ENCODE measurements at regions not wholly inside any gene's neighbourhood (a gene's known extent, or its start where the extent isn't known, plus 50 kb on each side); places are given as distances from the start of the nearest gene placed in this dataset.
"Not testable (repeated sequence)": the region's sequence is repeated elsewhere in the genome, so short reads cannot be mapped to it uniquely, and the experiment has no call there.

- Mint-ChIP-seq H3K27me3 (no peaks in the 10 kb centered on the region), H3K36me3 (ENCODE audit: low read depth) (no peaks in the 10 kb centered on the region), H3K4me1 (peaks cover 12% of the 10 kb centered on the region), H3K27ac (no peak overlapping the region), H3K4me3 (no peak overlapping the region), H3K9me3 (ENCODE audit: low read depth) (no peaks in the 10 kb centered on the region)
- no peak for ATAC-seq
- POLR2A ChIA-PET: no interaction called here
- CTCF ChIA-PET: interaction anchor here (0.8 to 1.5 kb wide), 2 partner anchors 15 to 105 kb away, joined by 3 read pairs; no protein-coding TSS in a partner anchor
- intact Hi-C loops (cut with DNase I, micrococcal nuclease): no loop called here
- DNase-seq: no peak
Observed at GRCh38 chr3:106139826-106140225, 271.0 kb upstream of the CBLB start.

- H3K4me3 Mint-ChIP-seq: no peak overlapping the region
- ChIA-PET POLR2A (no interaction called here), CTCF (interaction anchor here (0.9 kb wide), 1 partner anchor 19 kb away, joined by 3 read pairs; no protein-coding TSS in a partner anchor)
- peaks cover 2% of the 10 kb centered on the region for H3K9me3 Mint-ChIP-seq (ENCODE audit: low read depth)
- ATAC-seq (no peak), DNase-seq (no peak)
- intact Hi-C loops (cut with DNase I, micrococcal nuclease): no loop called here
- H3K4me1 Mint-ChIP-seq: peaks cover 12% of the 10 kb centered on the region
- no peak overlapping the region for H3K27ac Mint-ChIP-seq
- H3K27me3 Mint-ChIP-seq: no peaks in the 10 kb centered on the region
- H3K36me3 Mint-ChIP-seq (ENCODE audit: low read depth): no peaks in the 10 kb centered on the region
Observed at GRCh38 chr3:106140431-106140830, 271.6 kb upstream of the CBLB start.

GRCh38 chr3:106144030-106144429, 275.2 kb upstream of the CBLB start:
- ChIA-PET POLR2A (interaction anchor here (0.6 kb wide), 1 partner anchor 10 kb away, joined by 5 read pairs; no protein-coding TSS in a partner anchor), CTCF (no interaction called here)
- ATAC-seq: no peak
- Mint-ChIP-seq H3K27ac (no peak overlapping the region), H3K4me1 (peaks cover 9% of the 10 kb centered on the region), H3K9me3 (ENCODE audit: low read depth) (peaks cover 21% of the 10 kb centered on the region), H3K36me3 (ENCODE audit: low read depth) (peaks cover 4% of the 10 kb centered on the region), H3K4me3 (no peak overlapping the region), H3K27me3 (no peaks in the 10 kb centered on the region)
- intact Hi-C loops (cut with DNase I, micrococcal nuclease): no loop called here
- DNase-seq: no peak

- ATAC-seq; H3K4me1 Mint-ChIP-seq; H3K27ac Mint-ChIP-seq; H3K36me3 Mint-ChIP-seq (ENCODE audit: low read depth); intact Hi-C loops (cut with DNase I, micrococcal nuclease); DNase-seq; H3K27me3 Mint-ChIP-seq; H3K4me3 Mint-ChIP-seq; POLR2A ChIA-PET: not testable (repeated sequence)
- H3K9me3 Mint-ChIP-seq (ENCODE audit: low read depth): peaks cover 25% of the 10 kb centered on the region
- CTCF ChIA-PET: interaction anchor here (0.5 kb wide), 1 partner anchor 215 kb away, joined by 3 read pairs; no protein-coding TSS in a partner anchor
Observed at GRCh38 chr3:106148440-106149082, 279.7 kb upstream of the CBLB start.

GRCh38 chr3:106157411-106157810, 288.6 kb upstream of the CBLB start:
- Mint-ChIP-seq H3K36me3 (ENCODE audit: low read depth) (no peaks in the 10 kb centered on the region), H3K4me3 (no peak overlapping the region), H3K4me1 (no peaks in the 10 kb centered on the region), H3K27me3 (no peaks in the 10 kb centered on the region), H3K27ac (no peak overlapping the region), H3K9me3 (ENCODE audit: low read depth) (no peaks in the 10 kb centered on the region)
- no peak for ATAC-seq
- CTCF ChIA-PET: interaction anchor here (1.4 kb wide), 1 partner anchor 10 kb away, joined by 3 read pairs; no protein-coding TSS in a partner anchor
- POLR2A ChIA-PET: no interaction called here
- intact Hi-C loops (cut with DNase I, micrococcal nuclease): no loop called here
- no peak for DNase-seq

- H3K4me3 Mint-ChIP-seq: no peak overlapping the region
- ChIA-PET POLR2A (no interaction called here), CTCF (interaction anchor here (0.8 to 1.2 kb wide), 2 partner anchors 11 to 473 kb away, joined by 3 to 4 read pairs; no protein-coding TSS in a partner anchor)
- intact Hi-C loops (cut with DNase I, micrococcal nuclease): no loop called here
- H3K27ac Mint-ChIP-seq: no peak overlapping the region
- H3K4me1 Mint-ChIP-seq: no peaks in the 10 kb centered on the region
- no peak for DNase-seq
- no peak for ATAC-seq
- peaks cover 2% of the 10 kb centered on the region for H3K36me3 Mint-ChIP-seq (ENCODE audit: low read depth)
- H3K27me3 Mint-ChIP-seq: no peaks in the 10 kb centered on the region
- H3K9me3 Mint-ChIP-seq (ENCODE audit: low read depth): peaks cover 5% of the 10 kb centered on the region
Observed at GRCh38 chr3:106160396-106160795, 291.6 kb upstream of the CBLB start.

- ATAC-seq (no peak), DNase-seq (no peak)
- Mint-ChIP-seq H3K9me3 (ENCODE audit: low read depth) (peaks cover 5% of the 10 kb centered on the region), H3K36me3 (ENCODE audit: low read depth) (peaks cover 2% of the 10 kb centered on the region), H3K4me1 (no peaks in the 10 kb centered on the region), H3K4me3 (no peak overlapping the region), H3K27me3 (no peaks in the 10 kb centered on the region), H3K27ac (no peak overlapping the region)
- intact Hi-C loops (cut with DNase I, micrococcal nuclease): no loop called here
- CTCF ChIA-PET: no interaction called here
- POLR2A ChIA-PET: interaction anchor here (0.6 kb wide), 1 partner anchor 15 kb away, joined by 3 read pairs; no protein-coding TSS in a partner anchor
Observed at GRCh38 chr3:106161246-106161645, 292.4 kb upstream of the CBLB start.

- no peak overlapping the region for H3K27ac Mint-ChIP-seq
- intact Hi-C loops (cut with DNase I, micrococcal nuclease): no loop called here
- H3K36me3 Mint-ChIP-seq (ENCODE audit: low read depth): peaks cover 2% of the 10 kb centered on the region
- POLR2A ChIA-PET: no interaction called here
- CTCF ChIA-PET: interaction anchor here (0.6 to 0.7 kb wide), 2 partner anchors 8 to 470 kb away, joined by 3 to 4 read pairs; no protein-coding TSS in a partner anchor
- H3K4me1 Mint-ChIP-seq: peaks cover 24% of the 10 kb centered on the region
- DNase-seq (no peak), ATAC-seq (no peak)
- peaks cover 5% of the 10 kb centered on the region for H3K9me3 Mint-ChIP-seq (ENCODE audit: low read depth)
- no peaks in the 10 kb centered on the region for H3K27me3 Mint-ChIP-seq
- H3K4me3 Mint-ChIP-seq: no peak overlapping the region
Observed at GRCh38 chr3:106167728-106168127, 298.9 kb upstream of the CBLB start.

- Mint-ChIP-seq H3K9me3 (ENCODE audit: low read depth) (no peaks in the 10 kb centered on the region), H3K4me3 (no peak overlapping the region), H3K27ac (no peak overlapping the region), H3K27me3 (no peaks in the 10 kb centered on the region), H3K36me3 (ENCODE audit: low read depth) (no peaks in the 10 kb centered on the region), H3K4me1 (peaks cover 33% of the 10 kb centered on the region)
- ATAC-seq (no peak), DNase-seq (no peak)
- intact Hi-C loops (cut with DNase I, micrococcal nuclease): no loop called here
- ChIA-PET POLR2A (no interaction called here), CTCF (interaction anchor here (1.7 kb wide), 1 partner anchor 46 kb away, joined by 5 read pairs; no protein-coding TSS in a partner anchor)
Observed at GRCh38 chr3:106168962-106169750, 300.3 kb upstream of the CBLB start.

- ChIA-PET CTCF (no interaction called here), POLR2A (no interaction called here)
- ATAC-seq (no peak), DNase-seq (no peak)
- Mint-ChIP-seq H3K9me3 (ENCODE audit: low read depth) (no peaks in the 10 kb centered on the region), H3K27me3 (no peaks in the 10 kb centered on the region), H3K27ac (no peak overlapping the region), H3K4me1 (peaks cover 46% of the 10 kb centered on the region), H3K4me3 (no peak overlapping the region), H3K36me3 (ENCODE audit: low read depth) (no peaks in the 10 kb centered on the region)
- intact Hi-C loops (cut with DNase I, micrococcal nuclease): loop anchor here in 1 of 2 experiments (10.0 kb wide), 1 partner anchor 416 kb away; no protein-coding TSS in a partner anchor
Observed at GRCh38 chr3:106170636-106171035, 301.8 kb upstream of the CBLB start.

- Mint-ChIP-seq H3K27ac (peak overlapping the region; percentile 73), H3K27me3 (no peaks in the 10 kb centered on the region), H3K4me3 (no peak overlapping the region), H3K9me3 (ENCODE audit: low read depth) (no peaks in the 10 kb centered on the region), H3K4me1 (peaks cover 60% of the 10 kb centered on the region), H3K36me3 (ENCODE audit: low read depth) (peaks cover 3% of the 10 kb centered on the region)
- ATAC-seq (no peak), DNase-seq (no peak)
- ChIA-PET CTCF (interaction anchor here (0.5 to 0.9 kb wide), 2 partner anchors 12 to 485 kb away, joined by 3 to 4 read pairs; no protein-coding TSS in a partner anchor), POLR2A (no interaction called here)
- intact Hi-C loops (cut with DNase I, micrococcal nuclease): loop anchor here (1.0 to 10.0 kb wide), 2 partner anchors 76 to 417 kb away; no protein-coding TSS in a partner anchor
Observed at GRCh38 chr3:106172101-106172500, 303.3 kb upstream of the CBLB start.
